ENCODE measurements at regions not wholly inside any gene's neighbourhood (a gene's known extent, or its start where the extent isn't known, plus 50 kb on each side); places are given as distances from the start of the nearest gene placed in this dataset.
"Not testable (repeated sequence)": the region's sequence is repeated elsewhere in the genome, so short reads cannot be mapped to it uniquely, and the experiment has no call there.

- no peak overlapping the region for H3K4me3 ChIP-seq
- H3K9me3 ChIP-seq = no peaks in the 10 kb centered on the region
- H3K27me3 ChIP-seq = peaks cover 0 to 6% of the 10 kb centered on the region in 2 donors
- H3K27ac ChIP-seq = no peak overlapping the region
- no peaks in the 10 kb centered on the region for H3K36me3 ChIP-seq
- DNase-seq = no peak
- H3K4me1 ChIP-seq = no peaks in the 10 kb centered on the region
- no peak for TF ChIP-seq POLR2A (IDR thresholded peaks at IDR 0.05)
- TF ChIP-seq CTCF (IDR thresholded peaks at IDR 0.05) = no peak
These were observed 136.5 kb upstream of the LIFR start for GRCh38 chr5:38692781-38693527.

- H3K9me3 ChIP-seq = no peaks in the 10 kb centered on the region
- no peak for TF ChIP-seq POLR2A (IDR thresholded peaks at IDR 0.05)
- no peak for TF ChIP-seq CTCF (IDR thresholded peaks at IDR 0.05)
- no peaks in the 10 kb centered on the region for H3K36me3 ChIP-seq
- H3K4me1 ChIP-seq = no peaks in the 10 kb centered on the region
- no peak for DNase-seq
- H3K4me3 ChIP-seq = no peak overlapping the region
- H3K27ac ChIP-seq = no peak overlapping the region
- H3K27me3 ChIP-seq = peaks cover 0 to 6% of the 10 kb centered on the region in 2 donors
These were observed 138.8 kb upstream of the LIFR start for GRCh38 chr5:38695021-38695958.

- no peaks in the 10 kb centered on the region for H3K9me3 ChIP-seq
- no peak overlapping the region for H3K27ac ChIP-seq
- no peak for DNase-seq
- H3K4me1 ChIP-seq = no peaks in the 10 kb centered on the region
- H3K36me3 ChIP-seq = no peaks in the 10 kb centered on the region
- no peak overlapping the region for H3K4me3 ChIP-seq
- H3K27me3 ChIP-seq = peaks cover 0 to 6% of the 10 kb centered on the region in 2 donors
- no peak for TF ChIP-seq POLR2A (IDR thresholded peaks at IDR 0.05)
- TF ChIP-seq CTCF (IDR thresholded peaks at IDR 0.05) = no peak
These were observed 140.6 kb upstream of the LIFR start for GRCh38 chr5:38697013-38697412.

- DNase-seq, H3K27me3 ChIP-seq, H3K27ac ChIP-seq, H3K9me3 ChIP-seq, H3K4me1 ChIP-seq, H3K4me3 ChIP-seq, H3K36me3 ChIP-seq: not testable (repeated sequence)
These were observed 140.3 kb upstream of the OSMR start for GRCh38 chr5:38705529-38705928.

GRCh38 chr5:38706376-38706775 is 139.4 kb upstream of the OSMR start:
- Histone ChIP-seq H3K4me1 (no peaks in the 10 kb centered on the region), H3K4me3 (no peak overlapping the region), H3K27ac (no peak overlapping the region), H3K27me3 (no peaks in the 10 kb centered on the region), H3K36me3 (no peaks in the 10 kb centered on the region), H3K9me3 (no peaks in the 10 kb centered on the region)
- TF ChIP-seq CTCF (IDR thresholded peaks at IDR 0.05) = no peak
- TF ChIP-seq POLR2A (IDR thresholded peaks at IDR 0.05) = no peak
- no peak for DNase-seq
